Nephron (organoid): ENCODE measurements at regions not wholly inside any gene's neighbourhood (a gene's known extent, or its start where the extent isn't known, plus 50 kb on each side); places are given as distances from the start of the nearest gene placed in this dataset.
"Not testable (repeated sequence)": the region's sequence is repeated elsewhere in the genome, so short reads cannot be mapped to it uniquely, and the experiment has no call there.

Experiments used
- H3K27ac Mint-ChIP-seq, 3 experiments: 2 replicates each; pipeline ENCODE4 v1.8.0; 2020; ENCODE audit warnings: mixed read lengths in 3 of 3, mild to moderate bottlenecking in 2 of 3, moderate library complexity in 1 of 3
- H3K27me3 Mint-ChIP-seq: 2 replicates; pipeline ENCODE4 v1.8.0; 2021; ENCODE audit warnings: low read depth, mild to moderate bottlenecking, moderate library complexity, mixed read lengths
- H3K36me3 Mint-ChIP-seq: 2 replicates; pipeline ENCODE4 v1.8.0; 2020; ENCODE audit warnings: low read depth, mixed read lengths
- H3K4me1 Mint-ChIP-seq: 2 replicates; pipeline ENCODE4 v1.8.0; 2020; ENCODE audit warnings: mixed read lengths
- H3K4me3 Mint-ChIP-seq, 3 experiments: 2 replicates each; pipeline ENCODE4 v1.8.0; 2020; ENCODE audit warnings: mild to moderate bottlenecking in 3 of 3, mixed read lengths in 3 of 3, moderate library complexity in 2 of 3
- H3K9me3 Mint-ChIP-seq: 2 replicates; pipeline ENCODE4 v1.8.0; 2020; ENCODE audit warnings: mixed read lengths
- TF ChIP-seq, protein P1 (sequence below), 3 experiments: fragments of 200-600 bp; sonication (generic); IDR thresholded peaks; one replicate each; pipeline ENCODE4 v1.5.0; 2021; ENCODE audit warnings: antibody characterized with exemption in 3 of 3; ENCODE audit not compliant: unreplicated experiment in 3 of 3

DNA sequence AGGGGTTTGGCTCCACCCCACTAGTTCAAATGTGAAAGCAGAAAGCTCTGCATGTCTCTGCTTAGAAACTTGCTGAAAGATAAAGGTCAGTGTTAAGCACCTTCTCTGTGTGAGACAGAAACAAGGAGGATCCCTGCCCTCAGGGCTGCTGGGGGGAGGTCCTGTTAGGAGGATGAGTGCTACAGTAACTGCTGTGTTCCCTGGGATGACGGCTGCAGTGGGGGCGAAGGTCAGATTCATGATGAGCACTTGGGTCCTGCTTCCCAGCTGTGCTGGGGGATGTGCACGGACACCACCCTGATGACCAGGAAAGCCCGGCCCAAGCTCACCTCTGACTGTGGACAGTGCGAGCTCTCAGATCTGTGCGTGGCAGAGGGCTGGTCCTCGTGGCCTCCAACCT lies 252.6 kb downstream of the DLL1 start:
- Mint-ChIP-seq H3K4me3 (no peak overlapping the region), H3K4me1 (peaks cover 10% of the 10 kb centered on the region), H3K27me3 (peaks cover 35% of the 10 kb centered on the region), H3K36me3 (peaks cover 5% of the 10 kb centered on the region), H3K9me3 (peaks cover 20% of the 10 kb centered on the region), H3K27ac (no peak overlapping the region)
- TF ChIP-seq, protein P1, sequence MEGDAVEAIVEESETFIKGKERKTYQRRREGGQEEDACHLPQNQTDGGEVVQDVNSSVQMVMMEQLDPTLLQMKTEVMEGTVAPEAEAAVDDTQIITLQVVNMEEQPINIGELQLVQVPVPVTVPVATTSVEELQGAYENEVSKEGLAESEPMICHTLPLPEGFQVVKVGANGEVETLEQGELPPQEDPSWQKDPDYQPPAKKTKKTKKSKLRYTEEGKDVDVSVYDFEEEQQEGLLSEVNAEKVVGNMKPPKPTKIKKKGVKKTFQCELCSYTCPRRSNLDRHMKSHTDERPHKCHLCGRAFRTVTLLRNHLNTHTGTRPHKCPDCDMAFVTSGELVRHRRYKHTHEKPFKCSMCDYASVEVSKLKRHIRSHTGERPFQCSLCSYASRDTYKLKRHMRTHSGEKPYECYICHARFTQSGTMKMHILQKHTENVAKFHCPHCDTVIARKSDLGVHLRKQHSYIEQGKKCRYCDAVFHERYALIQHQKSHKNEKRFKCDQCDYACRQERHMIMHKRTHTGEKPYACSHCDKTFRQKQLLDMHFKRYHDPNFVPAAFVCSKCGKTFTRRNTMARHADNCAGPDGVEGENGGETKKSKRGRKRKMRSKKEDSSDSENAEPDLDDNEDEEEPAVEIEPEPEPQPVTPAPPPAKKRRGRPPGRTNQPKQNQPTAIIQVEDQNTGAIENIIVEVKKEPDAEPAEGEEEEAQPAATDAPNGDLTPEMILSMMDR (IDR thresholded peaks at IDR 0.05; ENCODE audit: unreplicated experiment in 3 of 3), result no peak

- Mint-ChIP-seq H3K27ac (no peak overlapping the region), H3K4me3 (no peak overlapping the region), H3K27me3 (peaks cover 35% of the 10 kb centered on the region), H3K9me3 (peaks cover 21% of the 10 kb centered on the region), H3K4me1 (peaks cover 10% of the 10 kb centered on the region), H3K36me3 (peaks cover 5% of the 10 kb centered on the region)
- TF ChIP-seq, protein P1 (IDR thresholded peaks at IDR 0.05; ENCODE audit: unreplicated experiment in 3 of 3), result no peak
Observed at GRCh38 chr6:170037541-170038250, 253.2 kb downstream of the DLL1 start.

- H3K36me3 Mint-ChIP-seq, result peaks cover 5% of the 10 kb centered on the region
- no peak overlapping the region for H3K27ac Mint-ChIP-seq
- H3K9me3 Mint-ChIP-seq, result peaks cover 21% of the 10 kb centered on the region
- H3K4me1 Mint-ChIP-seq, result peaks cover 10% of the 10 kb centered on the region
- TF ChIP-seq, protein P1 (IDR thresholded peaks at IDR 0.05; ENCODE audit: unreplicated experiment in 3 of 3), result no peak
- H3K27me3 Mint-ChIP-seq, result peaks cover 33% of the 10 kb centered on the region
- H3K4me3 Mint-ChIP-seq, result no peak overlapping the region
Observed at GRCh38 chr6:170036916-170037315, 254.0 kb downstream of the DLL1 start.

- not testable (repeated sequence) for H3K36me3 Mint-ChIP-seq
- peaks cover 31% of the 10 kb centered on the region for H3K27me3 Mint-ChIP-seq
Observed at GRCh38 chr6:170036367-170036766, 254.5 kb downstream of the DLL1 start.

GRCh38 chr6:170035901-170036304 lies 255.0 kb downstream of the DLL1 start:
- Mint-ChIP-seq H3K9me3 (peaks cover 21% of the 10 kb centered on the region), H3K36me3 (peaks cover 5% of the 10 kb centered on the region), H3K27ac (no peak overlapping the region), H3K27me3 (peaks cover 31% of the 10 kb centered on the region), H3K4me1 (peaks cover 10% of the 10 kb centered on the region), H3K4me3 (no peak overlapping the region)
- TF ChIP-seq, protein P1 (IDR thresholded peaks at IDR 0.05; ENCODE audit: unreplicated experiment in 3 of 3), result no peak

More at GRCh38 chr6:170036367-170036766, 254.5 kb downstream of the DLL1 start:
- H3K4me3 Mint-ChIP-seq, H3K27ac Mint-ChIP-seq: not testable (repeated sequence)
- H3K9me3 Mint-ChIP-seq, result peaks cover 21% of the 10 kb centered on the region
- H3K4me1 Mint-ChIP-seq, result peaks cover 10% of the 10 kb centered on the region

DNA sequence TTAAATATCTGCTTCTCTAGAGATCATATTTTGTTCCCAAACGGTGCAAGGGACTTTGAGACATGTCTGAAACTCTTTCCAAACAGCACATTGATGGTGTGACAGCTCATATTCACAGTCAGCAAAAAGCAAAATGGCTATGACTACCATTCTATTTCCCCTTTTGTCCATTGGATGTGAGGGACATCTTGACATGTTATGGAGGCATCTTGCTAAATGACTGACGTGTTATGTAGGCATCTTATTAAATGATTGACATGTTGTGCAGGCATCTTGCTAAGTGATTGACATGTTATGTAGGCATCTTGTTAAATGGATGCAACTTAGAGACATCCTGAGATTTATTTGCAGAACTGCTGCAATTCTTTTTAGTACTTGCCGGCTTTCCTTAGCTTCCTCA lies 255.8 kb downstream of the DLL1 start:
- Mint-ChIP-seq H3K36me3 (peaks cover 5% of the 10 kb centered on the region), H3K4me3 (no peak overlapping the region), H3K27ac (no peak overlapping the region), H3K27me3 (peaks cover 26% of the 10 kb centered on the region), H3K9me3 (peaks cover 21% of the 10 kb centered on the region), H3K4me1 (peaks cover 10% of the 10 kb centered on the region)
- TF ChIP-seq, protein P1 (IDR thresholded peaks at IDR 0.05; ENCODE audit: unreplicated experiment in 3 of 3), result no peak
